ENCODE measurements at regions not wholly inside any gene's neighbourhood (a gene's known extent, or its start where the extent isn't known, plus 50 kb on each side); places are given as distances from the start of the nearest gene placed in this dataset.

DNA sequence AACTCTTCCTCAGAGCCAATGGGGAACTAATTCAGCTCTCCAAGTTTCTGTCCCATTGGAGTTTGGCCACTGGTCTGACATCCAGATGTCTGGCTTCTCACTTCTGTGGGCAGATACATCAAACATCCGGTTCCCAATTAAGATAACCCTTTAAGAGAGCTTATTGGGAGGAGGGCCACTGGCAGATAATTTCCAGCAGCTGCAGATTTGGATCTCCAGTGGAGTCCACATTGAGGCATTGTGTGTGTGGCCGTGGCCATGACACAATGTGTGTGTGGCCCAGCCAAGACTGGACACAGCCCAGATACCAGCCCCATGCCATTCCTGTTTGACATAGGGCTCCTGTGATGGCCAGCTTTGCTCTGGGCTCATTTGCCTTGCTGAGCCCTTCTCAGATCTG is 110.5 kb upstream of the MAP1B start:
- Histone ChIP-seq H3K27me3 (ENCODE audit: control insufficient read depth, low read length) (no peaks in the 10 kb centered on the region), H4K20me1 (ENCODE audit: control insufficient read depth, insufficient read depth, low read depth, low read length) (no peaks in the 10 kb centered on the region), H3K79me2 (ENCODE audit: control insufficient read depth, low read length) (no peaks in the 10 kb centered on the region), H3K9me2 (replicated peaks; ENCODE audit: control insufficient read depth, low read length) (no peaks in the 10 kb centered on the region), H3K9me3 (ENCODE audit: control insufficient read depth, insufficient read depth, low read length) (no peaks in the 10 kb centered on the region), H3K36me3 (ENCODE audit: control insufficient read depth, low read length) (no peaks in the 10 kb centered on the region), H3K27ac (ENCODE audit: low read depth, low read length) (no peak overlapping the region), H3F3A (ENCODE audit: control insufficient read depth, insufficient read depth) (no peaks in the 10 kb centered on the region), H3K4me1 (ENCODE audit: control insufficient read depth, low read length) (no peaks in the 10 kb centered on the region), H3K4me2 (ENCODE audit: low read length) (no peak overlapping the region), H3K4me3 (ENCODE audit: low read length) (no peak overlapping the region)
- TF ChIP-seq, protein P1, sequence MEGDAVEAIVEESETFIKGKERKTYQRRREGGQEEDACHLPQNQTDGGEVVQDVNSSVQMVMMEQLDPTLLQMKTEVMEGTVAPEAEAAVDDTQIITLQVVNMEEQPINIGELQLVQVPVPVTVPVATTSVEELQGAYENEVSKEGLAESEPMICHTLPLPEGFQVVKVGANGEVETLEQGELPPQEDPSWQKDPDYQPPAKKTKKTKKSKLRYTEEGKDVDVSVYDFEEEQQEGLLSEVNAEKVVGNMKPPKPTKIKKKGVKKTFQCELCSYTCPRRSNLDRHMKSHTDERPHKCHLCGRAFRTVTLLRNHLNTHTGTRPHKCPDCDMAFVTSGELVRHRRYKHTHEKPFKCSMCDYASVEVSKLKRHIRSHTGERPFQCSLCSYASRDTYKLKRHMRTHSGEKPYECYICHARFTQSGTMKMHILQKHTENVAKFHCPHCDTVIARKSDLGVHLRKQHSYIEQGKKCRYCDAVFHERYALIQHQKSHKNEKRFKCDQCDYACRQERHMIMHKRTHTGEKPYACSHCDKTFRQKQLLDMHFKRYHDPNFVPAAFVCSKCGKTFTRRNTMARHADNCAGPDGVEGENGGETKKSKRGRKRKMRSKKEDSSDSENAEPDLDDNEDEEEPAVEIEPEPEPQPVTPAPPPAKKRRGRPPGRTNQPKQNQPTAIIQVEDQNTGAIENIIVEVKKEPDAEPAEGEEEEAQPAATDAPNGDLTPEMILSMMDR (IDR thresholded peaks at IDR 0.05; ENCODE audit: low read depth, low read length, poor library complexity, severe bottlenecking): no peak
- TF ChIP-seq EZH2phosphoT487 (IDR thresholded peaks at IDR 0.05; ENCODE audit: borderline replicate concordance, low read length): no peak

DNA sequence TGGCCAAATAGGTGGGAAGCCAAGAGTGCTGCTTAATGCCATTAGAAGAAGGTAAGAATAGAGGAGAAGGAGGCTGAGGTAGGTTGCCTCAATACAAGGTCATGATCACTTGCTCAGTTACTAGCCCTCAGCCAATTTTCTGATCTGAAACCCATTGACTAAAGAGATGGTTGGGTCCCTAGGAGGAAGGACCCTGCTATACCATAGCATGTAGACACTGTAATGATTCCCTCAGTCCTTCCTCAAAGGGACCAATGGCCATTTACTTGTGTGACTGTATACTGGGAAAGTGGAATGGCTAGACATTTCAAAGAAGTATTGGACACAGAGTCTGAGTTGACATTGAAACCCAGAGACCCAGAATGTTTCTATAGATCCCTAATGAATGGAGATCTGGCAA is 108.5 kb upstream of the MAP1B start:
- no peaks in the 10 kb centered on the region for H3K4me1 ChIP-seq (ENCODE audit: control insufficient read depth, low read length)
- no peak for TF ChIP-seq EZH2phosphoT487 (IDR thresholded peaks at IDR 0.05; ENCODE audit: borderline replicate concordance, low read length)
- TF ChIP-seq, protein P1 (IDR thresholded peaks at IDR 0.05; ENCODE audit: low read depth, low read length, poor library complexity, severe bottlenecking): no peak

DNA sequence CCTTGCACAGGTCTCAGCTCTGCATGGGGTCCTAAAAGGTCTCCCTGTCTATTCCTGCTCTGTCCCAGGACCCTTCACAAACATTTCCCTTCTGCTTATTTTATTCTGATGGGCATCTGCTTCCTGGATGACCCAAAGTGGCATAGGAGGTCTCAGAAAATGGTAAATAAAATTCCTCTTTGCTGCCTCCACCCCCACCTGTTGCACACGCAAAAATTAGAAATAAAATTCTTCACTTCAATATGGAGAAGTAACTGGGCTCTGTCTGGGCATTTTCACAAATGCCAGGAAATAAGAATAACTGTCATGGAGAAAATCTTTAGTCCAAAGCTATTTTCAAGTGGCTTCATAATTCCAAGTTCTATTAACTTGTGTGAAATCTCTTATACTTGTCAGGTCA is 106.6 kb upstream of the MAP1B start:
- Histone ChIP-seq H3K4me1 (ENCODE audit: control insufficient read depth, low read length) (no peaks in the 10 kb centered on the region), H3K9me3 (ENCODE audit: control insufficient read depth, insufficient read depth, low read length) (no peaks in the 10 kb centered on the region), H3K36me3 (ENCODE audit: control insufficient read depth, low read length) (no peaks in the 10 kb centered on the region), H3K4me2 (ENCODE audit: low read length) (no peak overlapping the region), H3K27me3 (ENCODE audit: control insufficient read depth, low read length) (peaks cover 7% of the 10 kb centered on the region; the same call in 1 of the 2 replicates), H3K27ac (ENCODE audit: low read depth, low read length) (no peak overlapping the region), H3F3A (ENCODE audit: control insufficient read depth, insufficient read depth) (no peaks in the 10 kb centered on the region), H4K20me1 (ENCODE audit: control insufficient read depth, insufficient read depth, low read depth, low read length) (no peaks in the 10 kb centered on the region), H3K4me3 (ENCODE audit: low read length) (no peak overlapping the region), H3K79me2 (ENCODE audit: control insufficient read depth, low read length) (no peaks in the 10 kb centered on the region), H3K9me2 (replicated peaks; ENCODE audit: control insufficient read depth, low read length) (no peaks in the 10 kb centered on the region)
- no peak for TF ChIP-seq EZH2phosphoT487 (IDR thresholded peaks at IDR 0.05; ENCODE audit: borderline replicate concordance, low read length)

More for the DNA sequence above, 108.5 kb upstream of the MAP1B start:
- Histone ChIP-seq H3K9me3 (ENCODE audit: control insufficient read depth, insufficient read depth, low read length) (no peaks in the 10 kb centered on the region), H3K36me3 (ENCODE audit: control insufficient read depth, low read length) (no peaks in the 10 kb centered on the region), H4K20me1 (ENCODE audit: control insufficient read depth, insufficient read depth, low read depth, low read length) (no peaks in the 10 kb centered on the region), H3K27me3 (ENCODE audit: control insufficient read depth, low read length) (0 out of 2 replicates have a peak, but pooled peaks cover 7% of the 10 kb centered on the region), H3K4me3 (ENCODE audit: low read length) (no peak overlapping the region), H3K4me2 (ENCODE audit: low read length) (no peak overlapping the region), H3K27ac (ENCODE audit: low read depth, low read length) (no peak overlapping the region), H3K9me2 (replicated peaks; ENCODE audit: control insufficient read depth, low read length) (no peaks in the 10 kb centered on the region), H3K79me2 (ENCODE audit: control insufficient read depth, low read length) (no peaks in the 10 kb centered on the region), H3F3A (ENCODE audit: control insufficient read depth, insufficient read depth) (no peaks in the 10 kb centered on the region)

DNA sequence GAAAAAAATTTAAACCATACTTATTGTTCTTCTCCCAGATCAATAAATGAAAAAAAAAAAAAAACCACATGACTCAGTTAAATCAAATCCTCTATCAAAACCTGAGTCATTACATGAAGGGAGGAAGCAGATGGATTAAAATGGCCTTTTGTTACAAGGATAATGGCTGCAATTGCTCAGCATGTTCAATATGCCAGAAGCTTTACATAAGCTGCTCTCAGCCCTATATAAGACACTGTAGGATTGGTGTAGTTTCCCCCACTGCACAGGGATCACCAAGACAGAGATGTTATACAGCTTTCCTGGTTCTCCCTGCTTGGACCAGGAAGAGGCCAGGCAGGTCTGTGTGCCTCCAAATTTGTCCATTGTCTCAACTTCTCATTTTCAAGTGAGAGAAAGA is 101.6 kb upstream of the MAP1B start:
- Histone ChIP-seq H3K9me2 (replicated peaks; ENCODE audit: control insufficient read depth, low read length) (no peaks in the 10 kb centered on the region), H3K4me3 (ENCODE audit: low read length) (no peak overlapping the region), H3K27me3 (ENCODE audit: control insufficient read depth, low read length) (peaks cover 14% of the 10 kb centered on the region; the same call in 1 of the 2 replicates), H4K20me1 (ENCODE audit: control insufficient read depth, insufficient read depth, low read depth, low read length) (no peaks in the 10 kb centered on the region), H3F3A (ENCODE audit: control insufficient read depth, insufficient read depth) (no peaks in the 10 kb centered on the region), H3K4me1 (ENCODE audit: control insufficient read depth, low read length) (no peaks in the 10 kb centered on the region), H3K9me3 (ENCODE audit: control insufficient read depth, insufficient read depth, low read length) (no peaks in the 10 kb centered on the region), H3K79me2 (ENCODE audit: control insufficient read depth, low read length) (no peaks in the 10 kb centered on the region), H3K36me3 (ENCODE audit: control insufficient read depth, low read length) (no peaks in the 10 kb centered on the region), H3K27ac (ENCODE audit: low read depth, low read length) (no peak overlapping the region), H3K4me2 (ENCODE audit: low read length) (no peak overlapping the region)
- TF ChIP-seq, protein P1 (IDR thresholded peaks at IDR 0.05; ENCODE audit: low read depth, low read length, poor library complexity, severe bottlenecking): no peak
- TF ChIP-seq EZH2phosphoT487 (IDR thresholded peaks at IDR 0.05; ENCODE audit: borderline replicate concordance, low read length): no peak

Data from DOHH2 (cell line).